Breast epithelium (tissue), 3 donors: ENCODE measurements at regions not wholly inside any gene's neighbourhood (a gene's known extent, or its start where the extent isn't known, plus 50 kb on each side); places are given as distances from the start of the nearest gene placed in this dataset.
"Not testable (repeated sequence)": the region's sequence is repeated elsewhere in the genome, so short reads cannot be mapped to it uniquely, and the experiment has no call there.

Experiments used
- POLR2A ChIP-seq: fragments of 450-650 bp; IDR thresholded peaks from one replicate; pipeline ENCODE4 v1.6.1; 2016; ENCODE audit warnings: antibody characterized with exemption, mild to moderate bottlenecking, moderate library complexity
- TF ChIP-seq, protein P1 (sequence below), 3 donors: fragments of 450-650 bp; IDR thresholded peaks; one replicate each; pipeline ENCODE4 v1.5.1; 2016 to 2017; ENCODE audit warnings: antibody characterized with exemption in 3 of 3, mild to moderate bottlenecking in 3 of 3, moderate library complexity in 3 of 3

GRCh38 chr11:92074498-92074897 lies 150.1 kb upstream of the FAT3 start:
- TF ChIP-seq, protein P1, sequence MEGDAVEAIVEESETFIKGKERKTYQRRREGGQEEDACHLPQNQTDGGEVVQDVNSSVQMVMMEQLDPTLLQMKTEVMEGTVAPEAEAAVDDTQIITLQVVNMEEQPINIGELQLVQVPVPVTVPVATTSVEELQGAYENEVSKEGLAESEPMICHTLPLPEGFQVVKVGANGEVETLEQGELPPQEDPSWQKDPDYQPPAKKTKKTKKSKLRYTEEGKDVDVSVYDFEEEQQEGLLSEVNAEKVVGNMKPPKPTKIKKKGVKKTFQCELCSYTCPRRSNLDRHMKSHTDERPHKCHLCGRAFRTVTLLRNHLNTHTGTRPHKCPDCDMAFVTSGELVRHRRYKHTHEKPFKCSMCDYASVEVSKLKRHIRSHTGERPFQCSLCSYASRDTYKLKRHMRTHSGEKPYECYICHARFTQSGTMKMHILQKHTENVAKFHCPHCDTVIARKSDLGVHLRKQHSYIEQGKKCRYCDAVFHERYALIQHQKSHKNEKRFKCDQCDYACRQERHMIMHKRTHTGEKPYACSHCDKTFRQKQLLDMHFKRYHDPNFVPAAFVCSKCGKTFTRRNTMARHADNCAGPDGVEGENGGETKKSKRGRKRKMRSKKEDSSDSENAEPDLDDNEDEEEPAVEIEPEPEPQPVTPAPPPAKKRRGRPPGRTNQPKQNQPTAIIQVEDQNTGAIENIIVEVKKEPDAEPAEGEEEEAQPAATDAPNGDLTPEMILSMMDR (IDR thresholded peaks at IDR 0.05) = not testable (repeated sequence)
- TF ChIP-seq POLR2A = not testable (repeated sequence)
